Mammary epithelial cell (primary cell): ENCODE measurements at regions not wholly inside any gene's neighbourhood (a gene's known extent, or its start where the extent isn't known, plus 50 kb on each side); places are given as distances from the start of the nearest gene placed in this dataset.

Experiments
- CTCF ChIP-seq, 2 donors: IDR thresholded peaks in 1 of 2; conservative IDR thresholded peaks in 1 of 2; 2 replicates each; pipeline ENCODE4 v1.5.1; 2011 to 2012; ENCODE audit warnings: inconsistent platforms in 2 of 2, low read length in 2 of 2, mild to moderate bottlenecking in 2 of 2, control low read depth in 1 of 2, low read depth in 1 of 2; ENCODE audit not compliant: insufficient read depth in 1 of 2; ENCODE audit errors: extremely low read depth in 1 of 2
- EZH2 ChIP-seq: IDR thresholded peaks from 2 replicates; pipeline ENCODE4 v1.6.1; 2012; ENCODE audit warnings: low read length, inconsistent platforms, borderline replicate concordance

- TF ChIP-seq CTCF (conservative IDR thresholded peaks at IDR 0.05 in 1 of 2, IDR thresholded peaks at IDR 0.05 in 1 of 2; ENCODE audit: extremely low read depth in 1 of 2, insufficient read depth in 1 of 2, low read depth in 1 of 2, low read length in 2 of 2), result no peak
- TF ChIP-seq EZH2, result no peak
Observed at GRCh38 chr5:147081311-147081764, 153.5 kb upstream of the STK32A start.
